GM21529 (cell line): ENCODE measurements at regions not wholly inside any gene's neighbourhood (a gene's known extent, or its start where the extent isn't known, plus 50 kb on each side); places are given as distances from the start of the nearest gene placed in this dataset.
"Not testable (repeated sequence)": the region's sequence is repeated elsewhere in the genome, so short reads cannot be mapped to it uniquely, and the experiment has no call there.

Experiments
- ATAC-seq: cut with Tn5 transposase; IDR thresholded peaks from one replicate; pipeline ENCODE4 v1.9.1; 2021; ENCODE audit not compliant: unreplicated experiment

DNA sequence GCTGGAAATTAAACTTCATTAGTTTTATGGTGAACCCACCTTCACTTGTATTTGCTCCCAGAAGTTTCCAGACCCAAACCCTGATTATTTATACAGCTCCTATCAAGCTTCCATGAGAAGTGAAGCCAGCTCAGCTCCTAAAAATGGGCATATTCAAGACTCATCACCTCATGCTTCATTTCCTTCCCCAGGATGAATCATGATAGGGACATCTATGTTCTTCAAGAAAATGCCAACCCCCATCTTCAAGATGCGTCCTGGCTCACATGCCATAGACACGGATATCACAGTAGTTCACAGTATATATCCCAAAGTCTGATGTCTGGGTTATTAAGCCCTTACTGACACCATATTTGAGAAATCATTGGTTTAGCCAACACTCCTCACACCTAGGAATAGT, 217.6 kb downstream of the NPR3 start:
- no peak for ATAC-seq

DNA sequence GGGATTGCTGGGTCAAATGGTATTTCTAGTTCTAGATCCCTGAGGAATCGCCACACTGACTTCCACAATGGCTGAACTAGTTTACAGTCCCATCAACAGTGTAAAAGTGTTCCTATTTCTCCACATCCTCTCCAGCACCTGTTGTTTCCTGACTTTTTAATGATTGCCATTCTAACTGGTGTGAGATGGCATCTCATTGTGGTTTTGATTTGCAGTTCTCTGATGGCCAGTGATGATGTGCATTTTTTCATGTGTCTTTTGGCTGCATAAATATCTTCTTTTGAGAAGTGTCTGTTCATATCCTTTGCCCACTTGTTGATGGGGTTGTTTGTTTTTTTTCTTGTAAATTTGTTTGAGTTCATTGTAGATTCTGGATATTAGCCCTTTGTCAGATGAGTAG, 220.3 kb downstream of the NPR3 start:
- not testable (repeated sequence) for ATAC-seq

- no peak for ATAC-seq
Measured at GRCh38 chr5:32932241-32932935, 221.3 kb downstream of the NPR3 start.

DNA sequence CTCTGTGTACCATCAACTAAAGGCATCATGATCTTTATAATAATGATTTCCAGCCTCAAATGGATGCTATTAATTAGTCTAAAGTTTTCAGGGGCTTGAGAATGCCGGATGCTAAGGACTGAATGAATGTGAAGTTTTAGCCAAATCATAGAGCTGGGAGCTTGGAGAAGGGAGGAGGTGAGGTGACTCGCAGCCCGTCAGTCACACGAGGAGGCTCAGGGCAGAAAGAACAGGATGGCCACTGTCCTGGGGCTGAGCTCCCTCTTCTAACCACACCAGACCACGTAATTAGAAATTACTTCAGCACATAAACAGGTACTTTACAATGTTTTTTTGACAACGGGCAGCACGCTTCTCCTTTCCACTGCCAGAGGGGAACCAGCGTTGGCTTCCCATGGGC, 222.6 kb downstream of the NPR3 start:
- no peak for ATAC-seq

DNA sequence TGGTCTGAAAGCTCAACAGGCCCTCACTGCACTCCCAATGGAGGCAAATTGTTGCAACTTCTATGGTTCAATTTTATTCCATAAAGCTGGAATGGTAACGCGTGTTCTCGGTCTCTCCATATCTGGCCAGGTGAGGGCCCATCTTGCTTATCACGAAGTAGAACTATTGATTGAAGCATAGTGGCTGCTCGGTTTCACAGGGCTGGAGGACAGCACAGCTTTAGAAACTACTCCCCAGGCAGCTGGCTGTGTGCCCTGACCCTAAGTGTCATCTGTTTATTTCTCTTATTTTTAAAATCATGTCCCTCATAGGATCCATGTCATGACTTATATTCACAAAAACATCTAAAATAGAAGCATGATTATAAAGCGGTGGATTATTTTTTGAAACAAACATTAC, 223.4 kb downstream of the NPR3 start:
- no peak for ATAC-seq

- no peak for ATAC-seq
Measured at GRCh38 chr5:32935283-32935682, 224.2 kb downstream of the NPR3 start.

DNA sequence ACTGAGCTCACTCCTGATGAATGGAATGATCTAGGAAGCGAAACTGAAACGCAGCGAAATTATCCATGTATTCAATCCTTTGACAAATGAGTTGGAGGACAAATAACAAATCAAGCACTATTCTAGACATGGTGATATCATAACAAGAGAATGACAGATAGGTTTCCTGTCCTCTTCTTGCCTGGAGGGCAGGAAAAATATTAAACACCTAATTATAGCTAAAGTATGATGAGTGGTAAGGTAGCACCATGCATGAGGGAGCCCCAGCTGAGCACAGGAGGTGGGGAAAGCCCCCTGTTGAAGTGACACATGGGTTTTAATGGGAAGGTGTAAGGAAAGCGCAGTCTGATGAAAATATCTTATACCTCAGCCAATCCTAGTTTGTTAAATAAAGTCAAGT, 225.2 kb downstream of the NPR3 start:
- ATAC-seq: no peak

- ATAC-seq: peak; percentile 77
Measured at GRCh38 chr5:32942225-32942989, 231.3 kb downstream of the NPR3 start.

DNA sequence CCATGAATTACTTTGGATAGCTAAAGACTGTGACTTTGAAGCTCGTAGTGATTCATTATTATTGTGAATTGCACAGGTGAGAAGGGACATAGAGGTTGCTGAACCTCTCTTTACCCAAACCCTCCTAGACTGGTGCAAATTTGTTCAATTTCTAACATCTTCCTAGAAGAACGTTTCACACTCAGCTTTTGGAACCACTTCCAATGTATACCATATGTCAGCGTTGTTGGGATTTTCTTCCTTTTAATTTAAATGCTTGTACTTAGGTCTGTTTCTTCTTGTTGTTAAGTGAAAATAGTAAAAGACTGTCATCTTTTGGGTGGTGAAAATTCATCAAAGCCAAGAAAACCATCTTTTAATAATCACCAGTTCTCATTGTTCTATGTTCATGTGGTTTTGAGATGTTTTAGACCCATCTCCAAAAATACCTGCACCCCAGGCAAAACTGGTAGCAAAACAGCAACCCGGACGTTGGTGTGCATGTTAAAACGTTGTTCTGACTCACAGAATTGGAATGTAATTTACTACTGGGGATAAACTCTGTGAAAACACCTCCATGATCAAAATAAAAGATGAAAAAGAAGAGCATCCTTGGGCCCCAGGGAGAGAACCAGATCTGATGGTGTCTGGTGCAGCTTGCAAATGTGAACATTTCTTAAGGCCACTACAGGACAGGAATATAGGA, 238.3 kb downstream of the NPR3 start:
- ATAC-seq: no peak

DNA sequence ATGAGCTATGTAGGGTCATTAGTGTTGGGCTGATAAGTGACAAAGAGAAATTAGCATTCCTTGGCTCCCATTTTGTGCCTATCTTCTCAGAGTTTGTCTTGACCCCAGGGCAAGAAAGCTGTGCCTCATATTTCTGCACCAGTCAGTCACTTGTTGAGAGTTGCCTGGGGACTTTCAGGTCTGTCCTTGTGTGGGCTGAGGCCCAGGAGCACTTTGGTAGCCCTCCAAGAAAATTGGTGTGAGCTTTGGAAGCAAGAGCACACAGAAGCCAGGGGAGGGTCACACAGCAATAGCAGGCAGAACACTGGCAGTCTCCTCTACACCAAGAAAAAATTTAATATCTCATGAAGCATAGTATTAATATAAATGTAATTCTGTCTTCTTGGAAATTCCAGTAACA, 239.9 kb downstream of the NPR3 start:
- no peak for ATAC-seq

GRCh38 chr5:32951878-32952277, 240.8 kb downstream of the NPR3 start:
- no peak for ATAC-seq

DNA sequence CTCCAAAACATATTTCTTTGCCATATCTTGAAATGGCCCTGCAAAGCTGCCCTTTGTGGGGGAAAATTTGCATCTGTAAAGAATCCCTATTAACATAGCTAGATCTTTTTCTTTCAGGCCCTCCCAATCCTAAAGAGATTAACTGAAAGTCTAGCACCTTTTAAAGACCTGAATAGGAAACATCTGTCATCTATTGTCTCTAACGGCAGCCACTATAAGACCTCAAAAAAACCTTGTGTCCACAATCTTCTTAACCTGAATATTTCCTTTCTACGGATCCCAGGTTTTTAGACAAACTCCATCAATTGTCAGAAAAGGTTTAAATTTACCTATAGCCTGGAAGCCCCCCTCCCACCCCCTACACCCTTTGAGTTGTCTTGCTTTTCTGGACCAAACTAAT, 241.3 kb downstream of the NPR3 start:
- not testable (repeated sequence) for ATAC-seq

DNA sequence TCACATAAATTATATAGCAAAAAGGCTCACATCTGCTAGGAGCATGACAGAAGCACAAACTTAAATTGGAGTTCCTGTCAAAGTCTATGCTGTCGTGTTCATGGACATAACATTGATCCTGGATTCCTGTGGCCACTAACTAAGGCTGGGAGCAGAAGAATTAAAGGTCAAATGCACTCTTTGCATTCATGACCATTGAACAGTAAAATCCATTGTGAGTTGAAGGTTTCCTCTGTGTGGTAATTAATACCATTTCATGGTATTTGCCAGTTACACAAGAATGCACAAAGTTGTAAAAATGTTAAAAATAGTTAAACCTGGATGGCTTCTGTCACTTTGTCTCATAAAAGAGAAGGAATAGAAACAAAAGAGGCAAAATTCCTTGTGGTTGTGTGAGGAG, 242.6 kb downstream of the NPR3 start:
- no peak for ATAC-seq

- ATAC-seq: no peak
Measured at GRCh38 chr5:32955814-32956213, 244.7 kb downstream of the NPR3 start.

GRCh38 chr5:32960340-32961058, 249.4 kb downstream of the NPR3 start:
- ATAC-seq: no peak

GRCh38 chr5:32961059-32961415, 249.9 kb downstream of the NPR3 start:
- ATAC-seq: no peak

DNA sequence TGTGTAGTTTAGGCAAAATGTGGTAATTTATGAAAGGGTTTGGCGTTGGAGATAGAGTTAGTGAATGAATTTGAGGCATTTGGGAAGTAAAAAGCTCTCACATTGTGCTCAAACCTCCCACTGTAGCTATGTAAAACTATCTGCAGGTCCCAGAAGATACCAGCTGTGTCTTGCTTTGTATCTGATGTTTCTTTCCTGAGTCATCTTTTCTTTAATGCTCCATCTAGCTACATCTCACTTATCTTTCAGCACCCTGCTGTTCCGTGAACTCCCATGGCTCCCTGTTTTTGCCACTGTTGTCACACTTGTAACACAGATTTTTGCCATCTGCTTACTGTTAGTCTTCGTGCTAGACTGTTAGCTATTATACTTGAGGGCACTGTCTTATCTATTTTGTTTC, 253.1 kb downstream of the NPR3 start:
- ATAC-seq: no peak

GRCh38 chr5:32973646-32974045, 262.5 kb downstream of the NPR3 start:
- ATAC-seq: no peak

- ATAC-seq: no peak
Measured at GRCh38 chr5:32975656-32976375, 264.7 kb downstream of the NPR3 start.

GRCh38 chr5:32981061-32981460, 269.9 kb downstream of the NPR3 start:
- ATAC-seq: no peak
